ENCODE measurements at regions not wholly inside any gene's neighbourhood (a gene's known extent, or its start where the extent isn't known, plus 50 kb on each side); places are given as distances from the start of the nearest gene placed in this dataset.

DNA sequence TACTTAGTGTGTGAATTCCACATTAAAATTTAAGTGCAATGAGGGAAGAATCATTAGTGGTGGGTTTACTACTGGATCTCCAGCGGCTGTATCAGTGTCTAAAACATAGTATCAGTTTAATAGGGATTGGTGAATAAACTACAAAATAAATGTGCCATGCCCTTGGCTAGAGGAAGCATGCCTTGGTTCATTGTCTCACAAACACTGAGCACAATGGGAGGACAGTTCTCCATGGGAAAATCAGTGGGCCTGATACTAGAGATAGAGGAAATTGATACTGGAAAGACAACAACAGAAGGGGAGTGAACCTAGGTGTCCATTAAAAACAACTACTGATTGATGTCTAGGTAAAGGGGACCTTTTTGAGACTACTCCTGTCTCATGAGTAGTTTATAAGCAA is 971.6 kb downstream of the SUCLG1 start:
- no peaks in the 10 kb centered on the region for H3K9me2 ChIP-seq (replicated peaks; ENCODE audit: low read depth, low read length)
- H3K9me3 ChIP-seq (ENCODE audit: insufficient read depth, low read depth, low read length), result no peaks in the 10 kb centered on the region
- no peaks in the 10 kb centered on the region for H3K36me3 ChIP-seq (ENCODE audit: insufficient read depth, low read length)
- no peak overlapping the region for H3K4me2 ChIP-seq (ENCODE audit: low read depth, low read length, poor library complexity, severe bottlenecking)
- H2AFZ ChIP-seq (ENCODE audit: low read length), result no peak overlapping the region
- H4K20me1 ChIP-seq (ENCODE audit: insufficient read depth, low read length, poor library complexity, severe bottlenecking), result no peaks in the 10 kb centered on the region
- no peaks in the 10 kb centered on the region for H3F3A ChIP-seq (ENCODE audit: low read depth)
- no peaks in the 10 kb centered on the region for H3K4me1 ChIP-seq (ENCODE audit: insufficient read depth, low read length, poor library complexity, severe bottlenecking)
- TF ChIP-seq EZH2phosphoT487 (IDR thresholded peaks at IDR 0.05; ENCODE audit: borderline replicate concordance), result no peak
- TF ChIP-seq, protein P1, sequence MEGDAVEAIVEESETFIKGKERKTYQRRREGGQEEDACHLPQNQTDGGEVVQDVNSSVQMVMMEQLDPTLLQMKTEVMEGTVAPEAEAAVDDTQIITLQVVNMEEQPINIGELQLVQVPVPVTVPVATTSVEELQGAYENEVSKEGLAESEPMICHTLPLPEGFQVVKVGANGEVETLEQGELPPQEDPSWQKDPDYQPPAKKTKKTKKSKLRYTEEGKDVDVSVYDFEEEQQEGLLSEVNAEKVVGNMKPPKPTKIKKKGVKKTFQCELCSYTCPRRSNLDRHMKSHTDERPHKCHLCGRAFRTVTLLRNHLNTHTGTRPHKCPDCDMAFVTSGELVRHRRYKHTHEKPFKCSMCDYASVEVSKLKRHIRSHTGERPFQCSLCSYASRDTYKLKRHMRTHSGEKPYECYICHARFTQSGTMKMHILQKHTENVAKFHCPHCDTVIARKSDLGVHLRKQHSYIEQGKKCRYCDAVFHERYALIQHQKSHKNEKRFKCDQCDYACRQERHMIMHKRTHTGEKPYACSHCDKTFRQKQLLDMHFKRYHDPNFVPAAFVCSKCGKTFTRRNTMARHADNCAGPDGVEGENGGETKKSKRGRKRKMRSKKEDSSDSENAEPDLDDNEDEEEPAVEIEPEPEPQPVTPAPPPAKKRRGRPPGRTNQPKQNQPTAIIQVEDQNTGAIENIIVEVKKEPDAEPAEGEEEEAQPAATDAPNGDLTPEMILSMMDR (conservative IDR thresholded peaks at IDR 0.05; ENCODE audit: low read length), result no peak
- no peak overlapping the region for H3K9ac ChIP-seq (ENCODE audit: low read depth, low read length, poor library complexity, severe bottlenecking)
- H3K79me2 ChIP-seq (ENCODE audit: insufficient read depth, low read length), result no peaks in the 10 kb centered on the region
- H3K4me3 ChIP-seq (ENCODE audit: low read length, poor library complexity, severe bottlenecking), result no peak overlapping the region
- H3K27me3 ChIP-seq (ENCODE audit: insufficient read depth, low read length, poor library complexity, severe bottlenecking), result no peaks in the 10 kb centered on the region

DNA sequence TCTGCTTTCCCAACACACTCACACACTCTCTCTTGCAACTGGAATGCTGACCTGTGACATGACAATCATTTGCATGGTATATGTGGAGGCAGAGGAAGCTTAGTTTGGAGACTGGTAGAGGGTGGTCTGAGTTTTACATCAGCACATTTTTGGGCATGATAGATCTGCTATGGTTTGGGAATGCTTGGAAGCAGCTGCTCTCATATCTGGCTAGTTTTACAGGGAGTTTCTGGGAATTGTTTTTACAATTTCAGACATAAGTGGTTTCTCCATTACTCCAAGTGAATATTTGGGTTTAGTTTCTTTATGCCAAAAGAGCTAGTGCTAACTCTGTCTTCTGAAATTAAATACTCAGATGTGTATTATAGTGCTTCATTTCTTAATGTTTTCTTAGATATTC is 977.6 kb downstream of the SUCLG1 start:
- Histone ChIP-seq H3F3A (ENCODE audit: low read depth) (no peaks in the 10 kb centered on the region), H3K4me1 (ENCODE audit: insufficient read depth, low read length, poor library complexity, severe bottlenecking) (no peaks in the 10 kb centered on the region), H3K79me2 (ENCODE audit: insufficient read depth, low read length) (no peaks in the 10 kb centered on the region), H2AFZ (ENCODE audit: low read length) (no peak overlapping the region), H3K9ac (ENCODE audit: low read depth, low read length, poor library complexity, severe bottlenecking) (no peak overlapping the region), H4K20me1 (ENCODE audit: insufficient read depth, low read length, poor library complexity, severe bottlenecking) (no peaks in the 10 kb centered on the region), H3K9me2 (replicated peaks; ENCODE audit: low read depth, low read length) (no peaks in the 10 kb centered on the region), H3K4me3 (ENCODE audit: low read length, poor library complexity, severe bottlenecking) (no peak overlapping the region), H3K4me2 (ENCODE audit: low read depth, low read length, poor library complexity, severe bottlenecking) (no peak overlapping the region), H3K9me3 (ENCODE audit: insufficient read depth, low read depth, low read length) (no peaks in the 10 kb centered on the region), H3K36me3 (ENCODE audit: insufficient read depth, low read length) (no peaks in the 10 kb centered on the region), H3K27me3 (ENCODE audit: insufficient read depth, low read length, poor library complexity, severe bottlenecking) (no peaks in the 10 kb centered on the region)
- TF ChIP-seq EZH2phosphoT487 (IDR thresholded peaks at IDR 0.05; ENCODE audit: borderline replicate concordance), result no peak
- TF ChIP-seq, protein P1 (conservative IDR thresholded peaks at IDR 0.05; ENCODE audit: low read length), result no peak

DNA sequence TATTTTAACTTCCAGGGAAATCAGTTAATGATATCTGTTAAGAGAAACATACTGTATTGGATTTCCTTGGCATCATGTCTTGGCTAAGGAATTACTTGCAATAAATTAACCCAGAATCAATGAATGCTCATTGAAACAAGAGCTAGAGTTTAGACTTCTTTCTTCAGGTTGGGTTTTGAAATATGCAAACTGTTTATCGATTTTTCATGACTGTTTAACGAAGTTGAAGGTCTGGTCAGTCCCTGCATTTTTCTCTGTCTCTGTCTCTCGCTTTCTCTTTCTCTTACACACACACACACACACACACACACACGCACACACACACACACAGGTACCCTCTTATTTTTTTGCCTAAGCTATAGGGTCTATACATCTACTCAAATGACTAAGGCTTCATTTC is 981.0 kb downstream of the SUCLG1 start:
- Histone ChIP-seq H3K4me2 (ENCODE audit: low read depth, low read length, poor library complexity, severe bottlenecking) (no peak overlapping the region), H3K27me3 (ENCODE audit: insufficient read depth, low read length, poor library complexity, severe bottlenecking) (no peaks in the 10 kb centered on the region), H3K4me1 (ENCODE audit: insufficient read depth, low read length, poor library complexity, severe bottlenecking) (no peaks in the 10 kb centered on the region), H3K9me2 (replicated peaks; ENCODE audit: low read depth, low read length) (no peaks in the 10 kb centered on the region), H3K9ac (ENCODE audit: low read depth, low read length, poor library complexity, severe bottlenecking) (no peak overlapping the region), H3K79me2 (ENCODE audit: insufficient read depth, low read length) (no peaks in the 10 kb centered on the region), H4K20me1 (ENCODE audit: insufficient read depth, low read length, poor library complexity, severe bottlenecking) (no peaks in the 10 kb centered on the region), H3K36me3 (ENCODE audit: insufficient read depth, low read length) (no peaks in the 10 kb centered on the region), H3K4me3 (ENCODE audit: low read length, poor library complexity, severe bottlenecking) (no peak overlapping the region), H3F3A (ENCODE audit: low read depth) (no peaks in the 10 kb centered on the region), H3K9me3 (ENCODE audit: insufficient read depth, low read depth, low read length) (no peaks in the 10 kb centered on the region), H2AFZ (ENCODE audit: low read length) (no peak overlapping the region)
- TF ChIP-seq, protein P1 (conservative IDR thresholded peaks at IDR 0.05; ENCODE audit: low read length), result no peak
- no peak for TF ChIP-seq EZH2phosphoT487 (IDR thresholded peaks at IDR 0.05; ENCODE audit: borderline replicate concordance)

Measured in Loucy (cell line).